ENCODE measurements at regions not wholly inside any gene's neighbourhood (a gene's known extent, or its start where the extent isn't known, plus 50 kb on each side); places are given as distances from the start of the nearest gene placed in this dataset.

DNA sequence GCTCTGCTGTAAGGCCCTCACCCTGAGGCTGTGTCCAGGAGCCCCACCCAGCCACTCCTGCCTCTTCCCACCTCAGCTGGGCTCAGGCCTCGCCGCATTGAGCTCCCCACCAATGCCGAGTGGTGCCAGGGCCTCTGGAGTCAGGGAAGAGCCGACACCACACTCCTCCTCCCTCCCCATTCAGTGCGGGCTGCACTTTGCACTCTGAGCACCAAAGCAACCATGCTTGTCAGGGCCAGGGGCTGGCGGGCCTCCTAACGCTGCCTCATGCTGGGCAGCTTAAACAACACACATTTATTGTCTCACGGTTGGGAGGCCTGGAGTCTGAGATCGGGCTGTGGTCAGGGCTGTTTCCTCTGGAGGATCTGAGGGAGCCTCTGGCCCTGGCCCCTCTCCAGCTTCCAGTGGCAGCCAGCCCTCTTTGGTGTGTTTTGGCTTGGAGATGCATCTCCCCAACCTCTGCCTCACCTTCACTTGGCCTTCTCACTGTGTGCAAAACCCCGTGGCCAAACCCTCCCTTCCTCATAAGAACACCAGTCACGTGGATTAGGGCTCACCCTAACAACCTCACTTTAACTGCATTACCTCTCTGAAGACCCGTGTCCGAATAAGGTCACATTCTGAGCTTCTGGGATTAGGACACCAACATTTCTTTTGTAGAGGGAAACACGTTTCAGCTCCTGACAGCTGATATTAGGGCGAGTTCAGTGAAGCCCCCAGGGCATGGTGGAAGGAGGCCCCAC, 157.8 kb downstream of the MED10 start:
- TF ChIP-seq, protein P1, sequence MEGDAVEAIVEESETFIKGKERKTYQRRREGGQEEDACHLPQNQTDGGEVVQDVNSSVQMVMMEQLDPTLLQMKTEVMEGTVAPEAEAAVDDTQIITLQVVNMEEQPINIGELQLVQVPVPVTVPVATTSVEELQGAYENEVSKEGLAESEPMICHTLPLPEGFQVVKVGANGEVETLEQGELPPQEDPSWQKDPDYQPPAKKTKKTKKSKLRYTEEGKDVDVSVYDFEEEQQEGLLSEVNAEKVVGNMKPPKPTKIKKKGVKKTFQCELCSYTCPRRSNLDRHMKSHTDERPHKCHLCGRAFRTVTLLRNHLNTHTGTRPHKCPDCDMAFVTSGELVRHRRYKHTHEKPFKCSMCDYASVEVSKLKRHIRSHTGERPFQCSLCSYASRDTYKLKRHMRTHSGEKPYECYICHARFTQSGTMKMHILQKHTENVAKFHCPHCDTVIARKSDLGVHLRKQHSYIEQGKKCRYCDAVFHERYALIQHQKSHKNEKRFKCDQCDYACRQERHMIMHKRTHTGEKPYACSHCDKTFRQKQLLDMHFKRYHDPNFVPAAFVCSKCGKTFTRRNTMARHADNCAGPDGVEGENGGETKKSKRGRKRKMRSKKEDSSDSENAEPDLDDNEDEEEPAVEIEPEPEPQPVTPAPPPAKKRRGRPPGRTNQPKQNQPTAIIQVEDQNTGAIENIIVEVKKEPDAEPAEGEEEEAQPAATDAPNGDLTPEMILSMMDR (IDR thresholded peaks at IDR 0.05), result no peak
- TF ChIP-seq EZH2phosphoT487 (IDR thresholded peaks at IDR 0.05), result no peak

Data from neural progenitor cell (in vitro differentiated cells).